ENCODE measurements at regions not wholly inside any gene's neighbourhood (a gene's known extent, or its start where the extent isn't known, plus 50 kb on each side); places are given as distances from the start of the nearest gene placed in this dataset.

DNA sequence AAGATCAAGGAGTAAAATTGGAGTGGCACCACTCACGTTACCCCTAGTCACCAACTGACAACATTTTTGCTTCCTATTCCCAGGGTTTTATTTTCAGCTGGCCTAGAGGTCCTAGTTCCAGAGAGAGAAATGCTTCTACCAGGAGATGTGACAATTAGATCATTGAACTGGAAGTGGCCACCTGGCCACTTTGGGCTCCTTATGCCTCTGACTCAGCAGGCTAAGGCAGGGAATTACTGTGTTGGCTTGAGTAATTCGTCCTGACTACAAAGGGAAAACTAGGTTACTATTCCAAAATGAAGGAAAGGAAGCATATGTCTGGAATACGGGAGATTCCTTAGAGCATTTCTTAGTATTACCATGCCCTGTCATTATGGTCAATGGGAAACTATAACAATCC lies 831.6 kb upstream of the NDST4 start:
- TF ChIP-seq, protein P1, sequence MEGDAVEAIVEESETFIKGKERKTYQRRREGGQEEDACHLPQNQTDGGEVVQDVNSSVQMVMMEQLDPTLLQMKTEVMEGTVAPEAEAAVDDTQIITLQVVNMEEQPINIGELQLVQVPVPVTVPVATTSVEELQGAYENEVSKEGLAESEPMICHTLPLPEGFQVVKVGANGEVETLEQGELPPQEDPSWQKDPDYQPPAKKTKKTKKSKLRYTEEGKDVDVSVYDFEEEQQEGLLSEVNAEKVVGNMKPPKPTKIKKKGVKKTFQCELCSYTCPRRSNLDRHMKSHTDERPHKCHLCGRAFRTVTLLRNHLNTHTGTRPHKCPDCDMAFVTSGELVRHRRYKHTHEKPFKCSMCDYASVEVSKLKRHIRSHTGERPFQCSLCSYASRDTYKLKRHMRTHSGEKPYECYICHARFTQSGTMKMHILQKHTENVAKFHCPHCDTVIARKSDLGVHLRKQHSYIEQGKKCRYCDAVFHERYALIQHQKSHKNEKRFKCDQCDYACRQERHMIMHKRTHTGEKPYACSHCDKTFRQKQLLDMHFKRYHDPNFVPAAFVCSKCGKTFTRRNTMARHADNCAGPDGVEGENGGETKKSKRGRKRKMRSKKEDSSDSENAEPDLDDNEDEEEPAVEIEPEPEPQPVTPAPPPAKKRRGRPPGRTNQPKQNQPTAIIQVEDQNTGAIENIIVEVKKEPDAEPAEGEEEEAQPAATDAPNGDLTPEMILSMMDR (IDR thresholded peaks at IDR 0.05) = no peak
- TF ChIP-seq EP300 (IDR thresholded peaks at IDR 0.05) = no peak
- no peak for TF ChIP-seq POLR2A (IDR thresholded peaks at IDR 0.05)
- Histone ChIP-seq H3K36me3 (no peaks in the 10 kb centered on the region), H3K27ac (peak overlapping the region in 1 of 4 donors; percentile 44), H3K4me3 (no peak overlapping the region), H3K27me3 (no peaks in the 10 kb centered on the region), H3K4me1 (no peaks in the 10 kb centered on the region), H3K9me3 (peaks cover 0 to 5% (median 0%) of the 10 kb centered on the region in 4 donors)
- DNase-seq (ENCODE audit: low spot score in 2 of 2) = no peak
- WGBS, 2 donors = 85 to 93% methylated on average over 3 of the region's 3 CpGs

DNA sequence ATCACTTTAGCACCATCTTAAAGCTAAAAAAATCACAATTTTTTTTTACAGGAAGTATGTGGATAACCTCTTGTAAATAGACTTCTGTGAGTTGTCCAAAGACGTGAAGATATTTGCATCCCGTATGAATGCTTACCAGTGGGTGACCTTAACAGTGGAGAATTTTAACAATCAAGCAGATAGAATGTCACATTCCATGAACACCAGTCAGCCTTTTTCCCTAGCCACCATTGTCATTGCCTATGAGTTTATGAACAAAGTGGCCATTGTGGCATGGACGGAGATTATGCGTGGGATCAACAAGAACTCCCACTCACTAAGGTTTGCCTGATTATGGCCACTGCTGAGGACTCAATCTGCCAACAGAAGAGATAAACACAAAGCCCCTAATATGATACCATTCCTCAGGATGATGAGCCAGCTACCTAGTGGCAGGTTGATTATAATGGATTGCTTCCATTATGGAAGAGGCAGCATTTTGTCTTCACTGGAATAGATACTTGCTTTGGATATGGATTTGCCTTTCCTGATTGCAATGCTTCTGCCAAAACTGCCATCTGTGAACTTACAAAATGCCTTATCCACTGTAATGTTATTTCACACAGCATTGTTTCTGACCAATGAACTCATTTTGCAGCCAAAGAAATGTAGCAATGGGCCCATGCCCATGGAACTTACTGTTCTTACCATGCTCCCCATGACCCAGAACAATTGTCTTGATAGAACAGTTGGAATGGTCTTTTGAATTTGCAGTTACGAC lies 830.9 kb upstream of the NDST4 start:
- Histone ChIP-seq H3K27ac (no peak overlapping the region), H3K4me3 (no peak overlapping the region), H3K9me3 (peaks cover 0 to 5% (median 0%) of the 10 kb centered on the region in 4 donors), H3K27me3 (no peaks in the 10 kb centered on the region), H3K4me1 (no peaks in the 10 kb centered on the region), H3K36me3 (no peaks in the 10 kb centered on the region)
- no peak for DNase-seq (ENCODE audit: low spot score in 2 of 2)
- TF ChIP-seq POLR2A (IDR thresholded peaks at IDR 0.05) (no peak), EP300 (IDR thresholded peaks at IDR 0.05) (no peak)
- TF ChIP-seq, protein P1 (IDR thresholded peaks at IDR 0.05) = no peak
- 51 to 62% methylated on average over 5 of the region's 5 CpGs for WGBS, 2 donors

DNA sequence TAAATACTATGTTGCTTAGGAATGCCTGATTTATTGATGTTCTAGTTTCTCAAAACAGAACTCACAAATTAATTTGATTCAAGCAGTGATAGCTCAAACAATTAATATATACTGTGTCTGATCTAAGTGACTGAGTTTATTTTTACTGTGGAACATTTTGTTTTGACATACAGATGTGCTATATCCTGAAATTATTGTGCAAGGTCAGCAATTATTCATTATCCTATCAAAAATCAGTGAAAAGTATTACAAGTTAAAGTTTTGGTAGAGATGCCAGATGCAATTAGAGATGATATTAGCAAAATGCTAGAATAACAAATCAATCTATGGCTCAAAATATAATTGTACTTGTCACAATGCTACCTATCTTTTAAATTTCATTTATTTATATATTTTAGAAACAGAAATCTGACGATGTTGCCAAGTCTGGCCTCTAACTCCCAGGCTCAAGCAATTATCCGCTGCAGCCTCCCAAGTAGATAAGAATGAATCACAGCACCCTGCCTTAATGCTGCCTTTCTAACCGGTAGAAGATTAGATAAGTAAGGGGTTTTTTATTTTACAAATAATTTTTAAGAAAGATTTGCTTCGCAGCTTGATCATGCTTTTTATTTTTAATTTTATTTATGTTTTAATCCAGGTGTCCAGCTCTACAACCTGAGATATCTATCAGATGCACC lies 825.5 kb upstream of the NDST4 start:
- Histone ChIP-seq H3K27ac (no peak overlapping the region), H3K4me1 (no peaks in the 10 kb centered on the region), H3K9me3 (peaks cover 0 to 4% (median 0%) of the 10 kb centered on the region in 4 donors), H3K36me3 (no peaks in the 10 kb centered on the region), H3K27me3 (no peaks in the 10 kb centered on the region), H3K4me3 (no peak overlapping the region)
- TF ChIP-seq, protein P1 (IDR thresholded peaks at IDR 0.05) = no peak
- TF ChIP-seq EP300 (IDR thresholded peaks at IDR 0.05) (no peak), POLR2A (IDR thresholded peaks at IDR 0.05) (no peak)
- 89 to 92% methylated on average over 4 of the region's 4 CpGs for WGBS, 2 donors
- DNase-seq (ENCODE audit: low spot score in 2 of 2) = no peak

DNA sequence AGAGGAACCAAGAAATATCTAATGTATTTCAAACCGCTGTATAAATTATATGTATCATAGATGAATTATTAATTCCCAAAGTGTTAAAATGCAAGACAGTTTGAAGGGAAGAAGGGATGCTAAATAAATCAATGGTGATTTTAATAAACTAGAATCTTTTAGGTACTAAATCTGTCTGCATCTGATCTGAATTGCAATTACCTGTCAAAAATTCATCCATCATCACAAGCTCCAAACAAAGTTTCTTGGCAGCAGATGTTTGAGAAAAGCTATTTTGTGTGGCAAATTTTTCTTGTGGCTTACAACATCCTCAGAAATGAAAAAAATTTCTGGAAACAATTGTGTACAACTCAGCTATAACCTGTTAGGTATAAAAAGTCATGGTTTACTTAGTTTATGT lies 816.0 kb upstream of the NDST4 start:
- no peaks in the 10 kb centered on the region for H3K9me3 ChIP-seq
- no peak for TF ChIP-seq EP300 (IDR thresholded peaks at IDR 0.05)
- TF ChIP-seq, protein P1 (IDR thresholded peaks at IDR 0.05) = no peak
- H3K36me3 ChIP-seq = no peaks in the 10 kb centered on the region
- no peaks in the 10 kb centered on the region for H3K27me3 ChIP-seq
- H3K4me1 ChIP-seq = no peaks in the 10 kb centered on the region
- H3K4me3 ChIP-seq = no peak overlapping the region
- 95% methylated on average over 1 of the region's 1 CpG for WGBS, 2 donors
- no peak overlapping the region for H3K27ac ChIP-seq
- DNase-seq (ENCODE audit: low spot score in 2 of 2) = no peak

DNA sequence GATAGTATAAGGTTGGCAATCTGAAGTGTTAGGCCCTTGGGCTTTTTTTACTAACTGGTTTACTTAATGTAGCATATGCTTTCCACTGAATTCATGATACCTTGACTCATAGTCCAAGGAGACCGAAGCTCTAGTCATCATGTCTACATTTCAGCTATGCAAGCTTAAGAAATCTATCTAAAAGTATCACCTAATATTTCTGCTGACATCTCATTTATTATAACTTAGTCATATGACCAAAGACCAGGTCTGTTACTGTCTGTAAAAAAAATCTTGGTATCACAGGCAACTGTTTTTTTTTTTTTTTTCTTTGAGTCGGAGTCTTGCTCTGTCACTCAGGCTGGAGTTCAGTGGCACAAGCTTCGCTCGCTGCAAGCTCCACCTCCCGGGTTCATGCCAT lies 814.0 kb upstream of the NDST4 start:
- H3K4me3 ChIP-seq = no peak overlapping the region
- H3K27ac ChIP-seq = no peak overlapping the region
- no peaks in the 10 kb centered on the region for H3K4me1 ChIP-seq
- H3K27me3 ChIP-seq = no peaks in the 10 kb centered on the region
- no peaks in the 10 kb centered on the region for H3K36me3 ChIP-seq
- no peak for DNase-seq (ENCODE audit: low spot score in 2 of 2)
- H3K9me3 ChIP-seq = no peaks in the 10 kb centered on the region
- 87 to 92% methylated on average over 4 to 5 of the region's 5 CpGs for WGBS, 2 donors
- no peak for TF ChIP-seq POLR2A (IDR thresholded peaks at IDR 0.05)
- TF ChIP-seq, protein P1 (IDR thresholded peaks at IDR 0.05) = no peak
- TF ChIP-seq EP300 (IDR thresholded peaks at IDR 0.05) = no peak

Data from tibial nerve (tissue), 4 donors.